ENCODE measurements at regions not wholly inside any gene's neighbourhood (a gene's known extent, or its start where the extent isn't known, plus 50 kb on each side); places are given as distances from the start of the nearest gene placed in this dataset.
"Not testable (repeated sequence)": the region's sequence is repeated elsewhere in the genome, so short reads cannot be mapped to it uniquely, and the experiment has no call there.

DNA sequence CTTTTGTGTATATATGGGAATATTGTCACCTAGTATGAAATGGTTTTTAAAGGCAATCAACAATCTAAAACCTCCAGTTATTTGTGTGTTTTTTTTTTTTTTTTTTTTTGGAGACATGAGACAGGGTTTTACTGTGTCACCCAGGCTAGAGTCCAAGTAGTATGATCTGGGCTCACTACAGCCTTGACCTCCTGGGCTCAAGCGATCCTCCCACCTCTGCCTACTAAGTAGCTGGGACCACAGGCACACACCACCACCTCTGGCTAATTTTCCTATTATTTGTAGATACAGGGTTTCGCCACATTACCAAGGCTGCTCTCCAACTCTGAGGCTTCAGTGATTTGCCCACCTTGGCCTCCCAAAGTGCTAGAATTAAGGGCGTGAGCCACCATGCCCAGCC is 349.9 kb downstream of the UTRN start:
- H3K27ac ChIP-seq = no peak overlapping the region

DNA sequence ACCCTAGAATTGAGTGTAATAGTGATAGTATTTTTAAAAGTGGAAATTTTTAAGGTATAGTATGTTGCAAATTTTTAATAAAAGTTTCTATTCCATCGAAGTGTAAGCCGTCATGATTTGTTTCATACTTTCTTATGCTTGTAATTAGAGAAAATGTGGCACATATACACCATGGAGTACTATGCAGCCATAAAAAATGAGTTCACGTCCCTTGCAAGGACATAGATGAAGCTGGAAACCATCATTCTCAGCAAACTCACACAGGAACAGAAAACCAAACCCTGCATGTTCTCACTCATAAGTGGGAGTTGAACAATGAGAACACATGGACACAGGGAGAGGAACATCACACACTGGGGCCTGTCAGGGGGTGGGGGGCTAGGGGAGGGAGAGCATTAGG is 350.9 kb downstream of the UTRN start:
- H3K27ac ChIP-seq = not testable (repeated sequence)

More for the DNA sequence above, 349.9 kb downstream of the UTRN start:
- no peak for TF ChIP-seq ZFX (IDR thresholded peaks at IDR 0.05)

DNA sequence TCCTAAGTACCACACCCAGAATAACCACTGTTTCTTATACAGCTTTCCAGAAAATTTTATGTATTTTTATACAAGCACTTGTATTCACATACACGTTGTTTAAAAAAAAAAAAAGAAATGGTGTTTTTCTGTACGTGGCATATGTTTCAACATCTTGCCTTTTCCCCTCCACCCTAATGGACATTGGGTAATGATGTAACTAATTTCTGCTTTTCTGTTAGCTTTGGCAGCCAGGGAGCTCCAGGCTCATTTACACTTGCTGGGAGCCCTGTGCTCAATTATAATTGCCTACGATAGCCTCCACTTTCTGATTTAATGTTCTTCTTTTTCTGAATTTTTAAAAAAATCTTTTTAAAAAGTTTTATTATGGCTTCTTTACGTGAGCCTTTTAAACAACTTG is 352.4 kb downstream of the UTRN start:
- H3K27ac ChIP-seq = no peak overlapping the region
- TF ChIP-seq, protein P1, sequence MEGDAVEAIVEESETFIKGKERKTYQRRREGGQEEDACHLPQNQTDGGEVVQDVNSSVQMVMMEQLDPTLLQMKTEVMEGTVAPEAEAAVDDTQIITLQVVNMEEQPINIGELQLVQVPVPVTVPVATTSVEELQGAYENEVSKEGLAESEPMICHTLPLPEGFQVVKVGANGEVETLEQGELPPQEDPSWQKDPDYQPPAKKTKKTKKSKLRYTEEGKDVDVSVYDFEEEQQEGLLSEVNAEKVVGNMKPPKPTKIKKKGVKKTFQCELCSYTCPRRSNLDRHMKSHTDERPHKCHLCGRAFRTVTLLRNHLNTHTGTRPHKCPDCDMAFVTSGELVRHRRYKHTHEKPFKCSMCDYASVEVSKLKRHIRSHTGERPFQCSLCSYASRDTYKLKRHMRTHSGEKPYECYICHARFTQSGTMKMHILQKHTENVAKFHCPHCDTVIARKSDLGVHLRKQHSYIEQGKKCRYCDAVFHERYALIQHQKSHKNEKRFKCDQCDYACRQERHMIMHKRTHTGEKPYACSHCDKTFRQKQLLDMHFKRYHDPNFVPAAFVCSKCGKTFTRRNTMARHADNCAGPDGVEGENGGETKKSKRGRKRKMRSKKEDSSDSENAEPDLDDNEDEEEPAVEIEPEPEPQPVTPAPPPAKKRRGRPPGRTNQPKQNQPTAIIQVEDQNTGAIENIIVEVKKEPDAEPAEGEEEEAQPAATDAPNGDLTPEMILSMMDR (conservative IDR thresholded peaks at IDR 0.05) = no peak
- no peak for TF ChIP-seq ZFX (IDR thresholded peaks at IDR 0.05)

DNA sequence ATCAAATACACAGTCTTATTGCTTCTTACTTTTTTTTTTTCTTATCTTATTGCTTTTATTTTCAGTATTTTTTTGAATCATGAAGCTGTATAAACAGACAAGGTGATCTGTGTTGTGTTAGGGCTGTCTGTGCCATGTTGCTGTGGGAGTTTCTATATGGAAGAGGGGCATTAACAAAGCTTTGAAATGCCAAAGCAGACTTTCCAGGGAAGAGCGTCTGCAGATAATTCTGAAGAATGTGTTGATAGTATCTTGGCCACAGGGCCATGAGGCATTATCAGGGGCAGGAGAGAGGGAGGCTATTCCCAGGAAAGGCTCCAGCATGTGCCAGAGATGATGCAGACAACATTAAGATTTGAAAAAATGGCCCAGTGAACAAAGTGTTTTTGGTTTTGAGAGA is 354.5 kb downstream of the UTRN start:
- no peak overlapping the region for H3K27ac ChIP-seq
- TF ChIP-seq, protein P1 (conservative IDR thresholded peaks at IDR 0.05) = no peak
- no peak for TF ChIP-seq ZFX (IDR thresholded peaks at IDR 0.05)

DNA sequence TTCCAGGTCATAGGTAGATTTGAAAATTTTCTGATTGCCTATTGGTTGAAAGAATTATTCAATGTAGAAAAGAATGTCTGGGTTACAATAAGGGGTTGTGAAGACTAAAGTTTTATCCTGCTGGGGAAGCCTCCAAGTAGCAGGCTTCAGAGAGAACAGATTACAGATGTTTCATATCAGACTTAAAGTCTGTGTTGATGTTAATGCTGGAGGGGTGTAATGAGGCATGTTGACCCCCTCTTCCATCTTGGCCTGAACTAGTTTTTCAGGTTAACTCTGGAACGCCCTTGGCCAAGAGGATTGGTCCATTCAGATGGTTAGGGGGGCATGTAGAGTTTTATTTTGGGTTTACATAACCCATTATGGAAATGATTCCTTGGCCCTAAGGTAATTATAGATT is 356.2 kb downstream of the UTRN start:
- no peak overlapping the region for H3K27ac ChIP-seq
- TF ChIP-seq ZFX (IDR thresholded peaks at IDR 0.05) = no peak
- TF ChIP-seq, protein P1 (conservative IDR thresholded peaks at IDR 0.05) = no peak

DNA sequence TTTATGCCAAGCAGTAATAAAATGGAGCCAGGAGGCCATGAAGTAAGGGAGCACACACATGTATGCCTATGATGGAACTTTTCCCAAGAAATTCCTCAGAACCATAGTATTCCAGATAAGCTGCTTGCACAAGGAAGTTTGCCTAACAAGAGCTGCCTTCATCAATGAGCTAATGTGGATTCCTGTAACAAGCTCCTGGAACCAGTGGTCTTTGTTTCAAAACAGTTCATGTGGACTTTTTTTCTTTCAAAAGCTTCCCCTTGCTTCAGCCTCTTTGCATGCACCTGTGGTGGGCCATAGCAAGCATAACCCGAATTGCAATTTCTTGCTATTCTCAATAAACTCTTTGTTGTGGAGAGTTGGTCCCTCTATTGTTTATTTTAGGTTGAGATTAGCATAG is 359.6 kb downstream of the UTRN start:
- no peak overlapping the region for H3K27ac ChIP-seq
- no peak for TF ChIP-seq ZFX (IDR thresholded peaks at IDR 0.05)

DNA sequence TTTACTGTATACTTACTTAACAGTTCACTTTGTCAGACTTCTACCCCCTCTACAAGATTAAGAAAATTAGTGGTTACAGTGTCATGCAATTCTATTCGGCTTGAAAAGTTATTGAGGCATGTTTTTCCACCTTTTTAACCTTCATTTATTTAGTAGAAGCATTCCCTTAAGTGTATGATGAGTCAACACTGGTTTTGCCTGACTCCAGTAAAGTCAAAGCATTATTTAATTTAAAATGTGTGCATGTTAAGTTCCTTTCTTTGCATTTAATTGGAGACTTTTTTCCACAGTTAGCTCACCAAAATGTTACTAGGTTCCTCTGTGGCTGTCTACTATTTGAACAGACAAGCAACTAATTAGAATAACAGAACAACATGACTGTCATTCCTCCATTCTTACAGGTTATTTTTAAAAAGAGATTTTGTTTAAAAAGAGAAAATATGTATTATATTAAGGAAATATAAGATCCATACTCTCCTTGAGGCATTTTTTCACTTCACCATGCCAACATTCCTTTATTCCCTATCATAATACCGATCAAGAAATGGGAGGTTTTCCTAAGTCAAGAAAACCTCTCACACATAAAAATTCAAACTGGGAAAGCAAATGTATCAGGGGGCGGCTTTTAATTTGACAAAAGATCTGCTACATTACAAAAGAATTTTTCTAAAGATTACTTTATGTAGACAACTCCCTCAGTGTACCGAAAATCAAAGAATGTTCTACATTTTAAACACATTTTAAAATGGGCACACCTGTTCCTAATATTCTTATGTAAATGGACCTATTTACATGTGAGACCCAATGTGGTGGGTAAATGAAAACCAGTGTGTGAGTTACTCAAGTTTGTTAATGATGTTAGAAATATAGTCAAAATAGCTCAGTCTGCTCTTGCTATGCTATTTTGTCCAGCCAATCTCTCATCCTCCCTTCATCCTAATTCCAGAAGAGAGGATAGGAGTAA is 361.2 kb downstream of the UTRN start:
- no peak overlapping the region for H3K27ac ChIP-seq
- no peak for TF ChIP-seq ZFX (IDR thresholded peaks at IDR 0.05)
- TF ChIP-seq, protein P1 (conservative IDR thresholded peaks at IDR 0.05) = no peak

DNA sequence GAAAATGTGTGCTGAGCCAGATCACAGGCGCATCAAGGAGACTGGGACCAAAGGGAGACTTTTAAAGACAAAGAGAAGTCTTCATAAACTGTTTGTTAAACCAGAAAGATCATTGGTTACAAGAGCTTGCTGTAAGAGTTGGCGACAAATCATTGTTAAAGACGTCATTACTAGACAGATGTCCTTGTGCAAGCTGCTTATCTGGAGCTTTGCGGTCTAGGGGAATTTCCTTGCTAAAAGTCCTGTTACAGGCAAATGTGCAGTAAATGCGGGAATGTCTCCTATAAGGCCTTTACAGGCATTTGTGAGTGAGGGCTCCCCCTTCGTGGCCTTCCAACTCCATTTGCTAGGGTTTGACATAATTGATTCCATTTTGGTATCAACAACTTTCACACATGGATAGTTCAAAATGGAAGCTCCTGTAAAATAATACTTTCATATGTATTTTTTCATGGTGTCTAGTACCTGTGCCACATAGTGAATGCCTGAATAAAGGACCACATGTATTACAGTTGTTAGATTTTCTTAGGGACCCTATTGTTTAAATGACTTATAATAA is 362.4 kb downstream of the UTRN start:
- TF ChIP-seq, protein P1 (conservative IDR thresholded peaks at IDR 0.05) = no peak
- no peak for TF ChIP-seq ZFX (IDR thresholded peaks at IDR 0.05)
- H3K27ac ChIP-seq = no peak overlapping the region

All from C4-2B (cell line).